Stomach (tissue), 8 donors: ENCODE measurements at regions not wholly inside any gene's neighbourhood (a gene's known extent, or its start where the extent isn't known, plus 50 kb on each side); places are given as distances from the start of the nearest gene placed in this dataset.
A peak's percentile ranks its signal among the peaks of the same experiment; 100 is the strongest.
"Not testable (repeated sequence)": the region's sequence is repeated elsewhere in the genome, so short reads cannot be mapped to it uniquely, and the experiment has no call there.

Source experiments
- DNase-seq, 2 donors: peaks; one replicate each; pipeline versions ENCODE4 v3.0.0 to v3.0.0-alpha.2; 2013 to 2019
- H3K27ac ChIP-seq, 5 donors: fragments of 200-600 bp in 4 of 5; sonication (generic) in 4 of 5; one replicate each; pipeline ENCODE4 v1.5.1; 2013 to 2019; ENCODE audit warnings: mild to moderate bottlenecking in 1 of 5, moderate library complexity in 1 of 5
- H3K27me3 ChIP-seq, 3 donors: fragments of 200-600 bp; sonication (generic); one replicate each; pipeline ENCODE4 v1.5.1; 2017 to 2019; ENCODE audit warnings: mixed run types in 1 of 3
- H3K36me3 ChIP-seq, 4 donors: fragments of 200-600 bp; sonication (generic); 1 replicate in 3 of 4; 2 replicates in 1 of 4; pipeline ENCODE4 v1.5.1; 2016 to 2019
- H3K4me1 ChIP-seq, 4 donors: fragments of 200-600 bp; sonication (generic); one replicate each; pipeline ENCODE4 v1.5.1; 2016 to 2019
- H3K4me3 ChIP-seq, 4 donors: fragments of 200-600 bp; sonication (generic) in 3 of 4; one replicate each; pipeline ENCODE4 v1.5.1; 2016 to 2019; ENCODE audit warnings: mild to moderate bottlenecking in 1 of 4
- H3K9me3 ChIP-seq, 4 donors: fragments of 200-600 bp; sonication (generic); one replicate each; pipeline ENCODE4 v1.5.1; 2016 to 2019
- CTCF ChIP-seq, 7 experiments: fragments of 450-650 bp in 4 of 7; fragments of 200-600 bp in 3 of 7; sonication (generic) in 3 of 7; IDR thresholded peaks; one replicate each; pipeline ENCODE4 v1.5.1; 2016 to 2019; ENCODE audit warnings: antibody characterized with exemption in 7 of 7, control low read depth in 2 of 7, mild to moderate bottlenecking in 1 of 7
- EP300 ChIP-seq: sonication (generic); formaldehyde crosslinking; IDR thresholded peaks from one replicate; pipeline ENCODE4 v1.6.1; 2017; ENCODE audit warnings: antibody characterized with exemption
- POLR2A ChIP-seq, 4 donors: fragments of 450-650 bp; IDR thresholded peaks; one replicate each; pipeline ENCODE4 v1.6.1; 2016; ENCODE audit warnings: antibody characterized with exemption in 4 of 4, control low read depth in 2 of 4, mild to moderate bottlenecking in 1 of 4, moderate library complexity in 1 of 4
- POLR2AphosphoS5 ChIP-seq, 3 donors: sonication (generic); formaldehyde crosslinking; IDR thresholded peaks; one replicate each; pipeline ENCODE4 v1.6.1; 2016; ENCODE audit warnings: antibody characterized with exemption in 3 of 3
- WGBS, 5 donors: extraction: QIAGEN DNeasy Blood & Tissue Kit in 3 of 5; methylation state at CpG; one replicate each; pipeline versions ENCODE4 v1.1.5 to v1.1.7; 2013 to 2018; 5-methylcytosine and 5-hydroxymethylcytosine counted together
- intact Hi-C: fragments of 100-400 bp; cut with DNase I; formaldehyde crosslinking; loops from one replicate; pipeline ENCODE4 v1.15.1; 2023; ENCODE audit warnings: low total_unique reads
- donor health status: healthy with polysubstance abuse.
- donor health status: Bipolar disorder and iron deficiency.
- donor health status: healthy.

- intact Hi-C loops = no loop called here
- no peaks in the 10 kb centered on the region for H3K27me3 ChIP-seq
- no peaks in the 10 kb centered on the region for H3K9me3 ChIP-seq
- no peaks in the 10 kb centered on the region for H3K4me1 ChIP-seq
- H3K4me3 ChIP-seq = no peak overlapping the region
- 73 to 78% (median 74%) methylated on average over 7 of the region's 7 CpGs for WGBS, 5 donors
- TF ChIP-seq POLR2AphosphoS5 (IDR thresholded peaks at IDR 0.05) (no peak), EP300 (no peak), CTCF (IDR thresholded peaks at IDR 0.05) (no peak), POLR2A (IDR thresholded peaks at IDR 0.05) (no peak)
- H3K27ac ChIP-seq = no peak overlapping the region
- DNase-seq = peak in 1 of 2 donors; percentile 18
- H3K36me3 ChIP-seq = no peaks in the 10 kb centered on the region
Observed at GRCh38 chr1:221575605-221576004, 166.3 kb downstream of the DUSP10 start.

- Histone ChIP-seq H3K27ac (no peak overlapping the region), H3K27me3 (no peaks in the 10 kb centered on the region), H3K36me3 (no peaks in the 10 kb centered on the region), H3K9me3 (no peaks in the 10 kb centered on the region), H3K4me1 (no peaks in the 10 kb centered on the region), H3K4me3 (no peak overlapping the region)
- WGBS, 5 donors = 50 to 67% (median 63%) methylated on average over 3 of the region's 3 CpGs
- intact Hi-C loops = no loop called here
- TF ChIP-seq CTCF (IDR thresholded peaks at IDR 0.05) (no peak), POLR2A (IDR thresholded peaks at IDR 0.05) (no peak), POLR2AphosphoS5 (IDR thresholded peaks at IDR 0.05) (no peak), EP300 (no peak)
- DNase-seq = no peak
Observed at GRCh38 chr1:221576268-221576667, 165.6 kb downstream of the DUSP10 start.

GRCh38 chr1:221583465-221583864 is 158.4 kb downstream of the DUSP10 start:
- Histone ChIP-seq H3K36me3 (no peaks in the 10 kb centered on the region), H3K4me3 (no peak overlapping the region), H3K27ac (no peak overlapping the region), H3K9me3 (no peaks in the 10 kb centered on the region), H3K4me1 (no peaks in the 10 kb centered on the region), H3K27me3 (no peaks in the 10 kb centered on the region)
- intact Hi-C loops = no loop called here
- TF ChIP-seq POLR2A (IDR thresholded peaks at IDR 0.05) (no peak), POLR2AphosphoS5 (IDR thresholded peaks at IDR 0.05) (no peak), CTCF (IDR thresholded peaks at IDR 0.05) (no peak), EP300 (no peak)
- DNase-seq = no peak
- WGBS, 5 donors = 67 to 87% (median 78%) methylated on average over 2 of the region's 2 CpGs

GRCh38 chr1:221587013-221587412 is 154.9 kb downstream of the DUSP10 start:
- H3K4me3 ChIP-seq, H3K4me1 ChIP-seq, intact Hi-C loops, H3K9me3 ChIP-seq, H3K36me3 ChIP-seq, H3K27ac ChIP-seq, H3K27me3 ChIP-seq, DNase-seq: not testable (repeated sequence)
- WGBS, 5 donors = 74 to 95% (median 90%) methylated on average over 1 of the region's 1 CpG

GRCh38 chr1:221591250-221591649 is 150.6 kb downstream of the DUSP10 start:
- intact Hi-C loops, H3K27me3 ChIP-seq, H3K4me3 ChIP-seq, H3K27ac ChIP-seq, H3K36me3 ChIP-seq, H3K4me1 ChIP-seq, H3K9me3 ChIP-seq, DNase-seq: not testable (repeated sequence)

GRCh38 chr1:221594576-221594975 is 147.3 kb downstream of the DUSP10 start:
- H3K36me3 ChIP-seq = no peaks in the 10 kb centered on the region
- H3K4me3 ChIP-seq = no peak overlapping the region
- TF ChIP-seq CTCF (IDR thresholded peaks at IDR 0.05) (no peak), POLR2AphosphoS5 (IDR thresholded peaks at IDR 0.05) (no peak), POLR2A (IDR thresholded peaks at IDR 0.05) (no peak), EP300 (no peak)
- no peaks in the 10 kb centered on the region for H3K4me1 ChIP-seq
- H3K27ac ChIP-seq = no peak overlapping the region
- H3K9me3 ChIP-seq = no peaks in the 10 kb centered on the region
- no peaks in the 10 kb centered on the region for H3K27me3 ChIP-seq
- intact Hi-C loops = no loop called here
- DNase-seq = peak in 1 of 2 donors; percentile 18
- WGBS, 5 donors = 68 to 83% (median 70%) methylated on average over 2 of the region's 2 CpGs
